CD4-positive, alpha-beta T cell treated with Interleukin-10 for 1 hour (primary cell): ENCODE measurements at regions not wholly inside any gene's neighbourhood (a gene's known extent, or its start where the extent isn't known, plus 50 kb on each side); places are given as distances from the start of the nearest gene placed in this dataset.
"Not testable (repeated sequence)": the region's sequence is repeated elsewhere in the genome, so short reads cannot be mapped to it uniquely, and the experiment has no call there.

Source experiments
- DNase-seq: peaks from one replicate; pipeline ENCODE4 v3.0.0-alpha.2; 2020

DNA sequence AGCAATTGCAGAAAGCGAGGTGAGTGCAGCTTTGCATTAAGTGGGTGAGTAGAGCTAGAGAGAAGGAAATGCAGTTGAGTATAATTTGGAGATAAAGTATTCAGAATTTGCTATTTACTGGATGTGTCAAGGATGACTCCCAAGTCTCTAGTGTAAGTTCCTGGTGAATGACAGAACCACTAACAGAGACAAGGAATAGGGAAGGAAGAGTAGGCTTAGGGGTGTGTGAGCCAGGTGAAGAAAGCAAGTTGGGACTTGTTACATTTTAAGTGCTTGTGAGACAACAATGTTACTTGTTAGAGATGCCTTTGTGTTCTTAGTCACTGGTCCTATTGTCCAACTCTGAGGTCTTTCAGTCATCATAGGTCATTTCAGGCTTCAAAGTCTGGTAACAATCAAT, 70.8 kb downstream of the TBC1D26 start:
- DNase-seq = not testable (repeated sequence)

DNA sequence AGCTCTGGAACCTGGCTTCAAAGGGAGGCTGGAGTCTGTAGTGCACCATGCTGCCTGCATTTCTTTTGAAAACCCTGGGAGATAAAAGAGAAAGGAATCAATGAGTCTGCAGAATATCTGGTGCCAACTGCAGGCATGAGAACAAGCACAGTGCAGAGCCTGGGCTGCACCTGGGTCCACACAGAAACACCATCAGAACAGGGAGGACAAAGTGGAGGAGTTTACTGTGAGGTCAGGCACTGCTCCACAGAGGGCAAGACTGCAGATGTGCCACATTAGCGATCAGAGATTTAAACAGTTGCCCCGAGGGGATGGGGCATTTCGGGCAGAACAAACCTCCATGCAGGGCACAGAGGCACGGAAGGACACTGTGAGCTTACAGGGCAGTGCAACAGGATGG, 74.7 kb downstream of the TBC1D26 start:
- not testable (repeated sequence) for DNase-seq

DNA sequence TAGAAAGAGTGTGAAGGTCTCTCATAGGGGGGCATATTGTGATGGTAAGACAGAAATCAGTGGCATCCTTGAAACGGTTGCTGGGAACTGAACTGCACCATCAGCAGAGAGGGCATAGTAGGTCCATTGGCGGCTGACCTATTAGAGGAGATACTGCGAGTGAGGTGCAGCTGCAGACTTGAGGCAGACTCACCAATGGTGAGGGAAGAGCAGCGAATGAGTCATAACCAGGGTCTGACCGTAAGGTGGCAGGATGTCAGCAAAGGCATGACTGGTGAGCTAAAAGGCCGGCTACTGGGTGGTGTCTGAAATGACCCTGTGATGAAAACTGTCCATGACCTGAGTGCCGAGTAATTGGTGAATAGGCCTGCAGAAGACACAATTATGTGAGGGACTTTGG, 81.3 kb downstream of the TBC1D26 start:
- DNase-seq = not testable (repeated sequence)

DNA sequence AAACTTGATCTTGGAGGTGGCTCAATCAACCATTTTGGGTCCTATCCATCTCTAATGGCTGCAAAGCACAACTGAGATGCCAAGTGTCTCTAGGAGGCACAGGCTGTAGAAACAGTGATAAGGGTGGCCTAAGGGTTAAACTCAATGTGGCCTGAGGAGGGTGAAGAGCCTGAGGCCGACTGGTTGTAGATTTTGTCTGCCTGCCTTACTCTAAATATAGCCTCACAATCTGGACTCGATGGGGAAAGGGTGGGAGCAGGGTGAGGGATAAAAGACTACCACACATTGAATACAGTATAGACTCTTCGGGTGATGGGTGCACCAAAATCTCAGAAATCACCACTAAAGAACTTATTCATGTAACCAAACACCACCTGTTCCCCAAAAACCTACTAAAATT, 81.9 kb downstream of the TBC1D26 start:
- not testable (repeated sequence) for DNase-seq

DNA sequence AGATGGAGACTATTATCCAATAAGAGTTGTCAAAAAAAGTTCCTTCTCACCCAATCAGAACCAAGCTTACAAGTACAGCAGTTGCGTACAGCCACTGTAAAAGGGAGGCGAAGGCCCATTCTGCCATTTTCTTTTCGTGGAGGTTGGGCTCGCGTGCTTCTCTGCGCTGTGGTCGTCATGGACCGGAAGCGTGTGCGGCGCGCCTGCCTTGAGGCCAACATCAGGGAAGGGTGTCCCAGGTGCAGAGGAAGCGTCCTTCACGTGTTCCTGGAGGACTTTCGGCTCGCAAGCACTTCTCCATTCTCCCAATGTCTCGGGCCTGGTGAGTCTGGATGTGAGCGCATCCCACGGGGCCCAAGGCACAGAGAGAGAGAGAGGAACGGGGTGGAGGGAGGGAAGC, 85.8 kb downstream of the TBC1D26 start:
- DNase-seq = not testable (repeated sequence)

DNA sequence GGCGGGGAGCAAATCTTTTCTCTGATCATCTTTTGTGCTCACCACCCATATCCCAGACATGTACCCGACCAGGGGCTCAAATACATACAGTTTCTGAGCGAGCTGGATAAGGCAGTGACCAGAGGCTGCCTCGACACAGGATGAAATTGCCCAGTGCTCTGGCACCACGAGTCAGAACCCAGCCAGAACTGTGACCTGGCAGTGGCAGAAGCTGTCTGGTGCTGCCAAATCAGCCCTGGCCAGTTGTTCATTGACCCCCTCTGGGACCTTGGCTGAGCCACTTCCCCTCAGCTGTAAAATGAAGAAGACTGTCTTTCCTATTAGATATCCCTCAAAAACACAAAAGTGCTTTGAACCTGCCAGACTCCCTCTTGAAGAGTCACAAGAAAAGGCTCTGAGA, 90.2 kb downstream of the TBC1D26 start:
- not testable (repeated sequence) for DNase-seq

DNA sequence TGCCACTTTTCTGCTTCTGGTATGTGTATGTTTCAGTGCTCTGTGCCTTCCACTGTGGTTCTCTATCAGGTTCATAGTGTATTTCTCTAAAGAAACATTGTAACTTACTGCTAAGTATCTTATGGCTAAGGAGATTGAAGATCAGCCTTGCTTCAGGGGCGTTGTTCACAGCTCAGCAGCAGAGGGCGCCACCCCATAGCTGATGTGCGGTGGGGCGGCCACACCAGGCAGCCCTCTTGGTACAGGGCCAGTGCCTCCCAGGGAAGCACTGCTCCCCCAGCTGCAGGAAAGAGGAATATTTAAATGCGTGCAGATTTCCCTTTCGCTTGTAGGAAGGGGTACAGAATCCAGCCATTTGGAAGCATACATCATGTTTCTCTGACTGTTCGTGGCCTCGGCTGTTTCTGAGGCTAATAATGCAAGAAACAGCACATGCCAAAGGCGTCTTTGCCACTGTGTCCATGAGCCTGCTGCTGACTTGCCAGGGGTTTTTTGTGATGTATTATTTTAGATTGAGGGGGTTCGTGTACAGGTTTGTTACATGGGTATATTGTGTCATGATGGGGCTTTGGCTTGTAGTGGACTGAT, 96.7 kb downstream of the TBC1D26 start:
- peak; percentile 70 for DNase-seq

DNA sequence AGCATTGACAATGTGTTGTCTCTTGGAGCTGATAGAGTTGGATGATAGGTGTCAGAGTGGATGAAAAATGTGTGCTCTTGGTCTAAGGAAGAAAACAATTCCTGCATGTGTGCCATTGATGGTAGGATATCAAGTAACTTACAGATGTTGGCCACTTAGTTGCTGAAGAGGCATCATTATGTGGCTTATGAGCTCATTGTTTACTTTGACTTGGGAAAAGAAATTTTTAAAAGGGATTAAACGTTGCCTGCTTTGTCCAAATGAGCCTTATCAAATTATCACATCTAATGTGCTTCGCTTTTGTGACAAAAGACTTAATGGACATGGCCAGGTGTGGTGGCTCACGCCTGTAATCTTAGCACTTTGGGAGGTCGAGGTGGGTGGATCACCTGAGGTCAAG, 98.1 kb downstream of the TBC1D26 start:
- not testable (repeated sequence) for DNase-seq

DNA sequence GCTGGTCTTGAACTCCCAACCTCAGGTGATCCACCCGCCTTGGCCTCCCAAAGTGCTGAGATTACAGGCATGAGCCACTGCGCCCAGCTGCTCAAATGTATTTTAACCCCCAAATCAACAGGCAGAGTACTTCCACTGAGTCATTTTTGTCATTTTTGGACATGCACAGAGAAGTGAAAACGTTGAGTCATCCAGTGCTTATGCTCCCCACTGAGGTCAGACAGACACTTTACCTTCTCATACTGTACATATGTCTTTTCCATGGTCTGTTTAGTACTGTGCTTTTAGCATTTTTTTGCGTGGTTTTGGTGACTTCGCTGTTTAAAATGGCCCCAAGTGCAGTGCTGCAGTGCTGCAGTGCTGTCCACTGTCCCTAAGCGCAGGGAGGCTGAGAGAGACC, 99.1 kb downstream of the TBC1D26 start:
- not testable (repeated sequence) for DNase-seq

DNA sequence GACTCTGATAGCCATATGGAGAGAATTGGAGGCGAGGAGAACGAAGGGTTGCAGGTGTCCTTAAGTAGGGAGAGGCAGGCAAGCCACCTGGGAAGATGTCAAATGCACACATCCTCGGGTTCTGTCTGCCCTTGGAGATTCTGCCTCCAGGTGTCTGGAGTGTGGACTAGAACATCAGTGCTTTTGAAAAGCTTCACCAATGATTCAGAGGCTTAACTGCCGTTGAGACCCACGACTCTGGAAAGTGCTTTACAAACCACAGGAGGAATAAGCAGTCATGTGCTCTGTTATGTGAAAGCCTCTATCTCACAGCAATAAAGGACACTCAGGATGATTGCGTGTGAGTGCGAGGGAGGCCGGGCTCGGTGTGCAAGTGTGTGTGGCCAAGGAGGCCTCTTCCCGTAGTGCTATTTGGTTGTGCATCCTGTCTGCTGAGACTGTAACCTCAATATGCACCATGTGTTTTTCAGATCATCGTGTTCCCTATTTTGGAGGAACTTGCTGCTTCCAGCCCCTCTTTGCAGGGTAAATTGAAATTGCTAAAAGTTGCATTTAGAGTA, 100.9 kb downstream of the TBC1D26 start:
- DNase-seq = not testable (repeated sequence)

DNA sequence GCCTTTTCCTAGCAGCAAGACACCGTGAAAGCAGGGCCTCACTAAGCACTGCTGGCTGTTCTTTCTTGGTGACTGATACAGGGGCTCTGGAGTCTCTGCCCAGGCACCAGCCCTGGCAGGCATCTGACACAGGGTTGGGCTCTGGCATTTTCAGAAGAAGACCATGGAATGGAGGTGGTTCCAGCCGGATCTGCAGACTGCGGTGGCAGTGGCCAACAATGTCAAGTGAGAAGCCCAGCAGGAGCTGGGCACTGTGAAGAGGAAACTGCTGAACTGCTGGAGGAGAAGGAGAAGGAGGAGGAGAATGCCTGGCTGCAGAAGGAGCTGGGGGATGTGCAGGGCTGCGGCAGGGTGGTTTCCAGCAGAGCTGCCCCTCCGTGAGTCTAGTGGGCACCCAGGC, 101.8 kb downstream of the TBC1D26 start:
- DNase-seq = not testable (repeated sequence)

DNA sequence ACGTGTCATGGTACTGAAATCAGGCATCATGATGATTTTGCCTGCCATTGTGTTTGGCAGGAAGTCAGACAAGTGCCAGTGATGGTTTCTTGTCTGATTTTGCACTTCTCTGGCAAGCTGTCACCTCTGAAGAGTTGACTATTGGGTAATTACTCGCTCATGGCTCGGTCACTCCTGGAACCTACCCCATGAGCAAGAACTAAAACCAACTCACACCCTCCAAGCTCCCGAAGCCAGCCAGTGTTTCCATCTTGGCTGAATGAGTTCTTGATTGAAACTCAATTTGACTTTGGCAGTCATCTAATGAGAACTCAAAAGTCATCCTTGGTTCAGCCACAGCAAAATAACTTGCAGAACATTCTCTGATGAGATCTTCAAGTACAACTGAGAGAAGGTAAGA, 103.4 kb downstream of the TBC1D26 start:
- DNase-seq = not testable (repeated sequence)

DNA sequence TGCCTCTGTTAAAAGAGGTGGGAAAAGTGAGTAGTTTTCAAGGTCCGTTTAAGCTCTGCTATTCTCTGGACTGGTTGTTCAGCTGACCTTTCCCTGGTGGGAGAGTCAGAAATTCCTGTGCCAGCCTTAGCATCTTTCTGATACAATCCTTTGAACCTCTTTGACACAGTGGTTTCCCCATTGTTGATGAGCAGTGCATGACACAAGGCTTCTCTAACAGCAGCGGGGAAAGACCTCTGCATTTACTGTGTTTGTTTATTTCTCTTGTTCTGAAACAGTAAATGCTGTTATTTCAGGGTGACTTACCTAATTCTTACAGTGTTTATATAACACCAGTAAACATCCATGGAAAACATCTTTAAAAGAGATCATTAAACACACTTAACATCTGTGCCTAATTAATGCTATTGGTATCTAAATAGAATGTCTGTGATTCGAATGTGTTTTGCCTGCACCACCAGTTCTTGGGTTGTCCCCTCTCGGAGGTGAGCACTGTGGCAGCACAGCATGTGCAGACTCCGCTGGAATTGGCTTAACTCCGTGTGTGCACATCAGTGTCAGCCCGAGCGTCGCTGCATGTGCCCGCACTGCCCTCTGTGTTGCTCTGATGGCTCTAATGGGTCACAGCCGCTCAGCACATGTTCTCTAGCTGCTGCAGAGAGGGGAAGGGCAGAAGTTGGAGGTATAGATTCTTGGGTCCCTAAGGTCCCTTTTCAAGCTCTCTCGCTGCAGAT, 104.3 kb downstream of the TBC1D26 start:
- DNase-seq = not testable (repeated sequence)

DNA sequence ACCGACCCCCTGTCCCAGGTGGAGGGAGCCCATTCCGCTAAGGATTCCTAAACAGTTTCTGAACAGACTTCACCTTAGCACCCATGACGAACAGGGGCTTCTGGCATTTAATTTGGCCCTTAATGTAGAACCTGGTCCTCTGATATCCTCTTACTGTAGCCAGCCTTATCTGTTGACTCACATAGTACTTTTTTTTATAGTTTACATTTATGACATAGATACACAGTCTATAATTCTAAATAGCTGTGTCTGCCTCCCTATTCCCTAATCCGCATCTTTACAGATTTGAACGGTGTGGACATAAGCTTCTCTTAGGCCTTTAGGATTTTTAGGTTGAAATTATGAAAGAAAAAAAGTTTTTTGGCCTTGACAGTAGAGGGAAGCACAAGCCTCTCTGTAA, 104.9 kb downstream of the TBC1D26 start:
- DNase-seq = not testable (repeated sequence)

DNA sequence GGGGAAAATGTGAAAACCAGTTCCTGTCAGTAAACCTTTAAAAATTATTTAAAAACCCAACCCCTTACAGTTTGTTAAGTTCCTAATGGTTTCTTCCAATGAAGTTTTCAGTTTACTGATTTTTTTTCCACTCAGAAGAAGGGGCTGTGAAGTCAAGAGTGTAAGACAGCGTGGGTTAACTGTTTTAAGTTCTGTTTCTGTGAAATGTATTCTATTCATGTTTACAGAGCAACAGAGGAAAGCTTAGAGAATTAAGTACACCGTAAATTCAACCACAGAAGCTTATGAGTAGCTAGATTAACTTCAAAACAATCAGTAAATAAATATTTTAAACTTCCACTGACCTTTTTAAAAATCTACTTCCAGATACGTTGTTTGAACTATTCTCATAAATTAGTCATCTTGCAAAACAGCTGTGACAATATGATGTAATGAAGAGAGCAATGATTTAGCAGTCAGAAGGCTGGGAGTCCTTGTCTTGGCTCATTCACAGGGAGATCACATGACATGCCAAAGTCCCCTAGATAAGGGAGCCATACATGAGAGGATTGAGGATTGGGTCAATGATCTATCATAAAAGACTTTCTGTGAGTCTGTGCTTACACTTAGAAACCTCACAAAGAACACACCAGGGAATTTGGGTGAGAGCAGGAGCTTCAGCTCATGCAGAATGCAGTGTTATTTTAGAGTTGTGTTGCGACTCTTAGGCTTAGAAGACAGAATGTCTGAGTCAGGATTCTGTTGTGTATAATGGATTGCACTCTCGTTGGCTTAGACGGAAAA, 97.3 kb upstream of the ADORA2B start:
- DNase-seq = not testable (repeated sequence)

DNA sequence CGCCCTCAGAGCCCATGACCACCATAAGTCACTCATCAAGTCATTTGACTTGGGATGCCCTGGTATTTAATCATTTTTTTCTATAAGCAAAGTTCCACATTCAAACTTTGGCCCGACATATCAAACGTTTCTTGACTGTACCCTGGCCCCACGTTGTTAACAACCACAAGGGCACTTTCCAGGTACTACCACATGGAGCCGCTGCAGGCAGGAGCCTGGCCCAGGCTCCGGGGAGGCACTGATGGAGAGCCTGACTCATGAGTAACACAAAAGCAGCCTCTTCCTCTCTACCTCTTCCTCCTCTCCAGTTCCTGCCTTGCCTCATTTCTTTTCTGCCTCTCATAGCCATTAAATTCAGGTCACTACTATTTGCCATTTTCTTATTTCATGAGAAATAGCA, 95.9 kb upstream of the ADORA2B start:
- peak; percentile 47 for DNase-seq

DNA sequence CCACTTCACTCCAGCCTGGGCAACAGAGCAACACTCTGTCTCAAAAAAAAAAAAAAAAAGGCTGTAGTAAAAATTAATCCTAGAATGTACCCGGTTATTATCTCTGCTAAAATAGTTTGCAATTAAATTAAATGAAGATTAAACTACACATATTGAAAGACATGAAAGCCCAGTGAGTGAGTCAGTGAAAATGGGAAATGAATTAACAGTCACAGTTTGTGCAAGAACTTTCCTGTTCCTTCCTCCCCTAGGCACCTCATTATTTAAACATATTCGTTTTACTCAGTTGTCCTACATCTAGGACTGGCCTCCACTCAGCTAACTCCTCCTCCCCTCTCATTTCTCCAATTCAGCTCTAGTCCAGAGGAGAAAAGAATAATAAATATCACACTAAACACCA, 94.9 kb upstream of the ADORA2B start:
- not testable (repeated sequence) for DNase-seq

DNA sequence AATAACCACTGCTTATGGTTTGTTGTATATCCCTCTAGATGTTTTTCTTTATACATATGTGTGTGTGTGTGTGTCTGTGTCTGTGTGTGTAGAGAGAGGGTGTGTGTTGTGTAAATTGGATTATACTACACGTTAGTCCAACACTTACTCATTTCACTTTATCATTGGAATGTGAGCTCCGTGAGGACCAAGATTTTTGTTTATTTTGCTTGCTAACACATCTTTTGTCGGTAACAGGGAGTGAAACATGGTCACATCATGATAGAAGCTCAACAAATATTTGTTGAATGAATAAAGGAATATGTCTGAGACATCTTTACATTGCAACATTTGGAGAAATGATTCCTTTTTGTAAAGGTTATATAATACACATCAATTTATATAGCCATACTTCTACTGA, 94.2 kb upstream of the ADORA2B start:
- not testable (repeated sequence) for DNase-seq

DNA sequence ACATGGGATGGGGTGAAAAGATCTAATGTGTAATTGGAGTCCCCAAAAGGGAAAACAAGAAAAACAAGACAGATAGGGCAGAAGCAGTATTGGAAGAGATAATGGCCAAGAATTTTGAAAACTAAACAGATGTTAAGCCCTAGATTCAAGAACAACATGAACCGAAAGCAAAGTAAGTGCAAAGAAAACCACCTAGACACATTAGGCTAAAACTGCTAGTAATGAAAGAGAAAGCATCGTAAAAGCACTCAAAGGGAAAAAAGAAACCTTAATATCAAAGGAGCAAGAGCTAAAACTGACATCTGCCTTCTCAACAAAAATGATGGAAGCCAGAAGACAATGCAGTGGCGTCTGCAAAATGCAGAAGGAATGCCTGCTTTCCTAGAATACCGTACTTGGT, 92.1 kb upstream of the ADORA2B start:
- not testable (repeated sequence) for DNase-seq

DNA sequence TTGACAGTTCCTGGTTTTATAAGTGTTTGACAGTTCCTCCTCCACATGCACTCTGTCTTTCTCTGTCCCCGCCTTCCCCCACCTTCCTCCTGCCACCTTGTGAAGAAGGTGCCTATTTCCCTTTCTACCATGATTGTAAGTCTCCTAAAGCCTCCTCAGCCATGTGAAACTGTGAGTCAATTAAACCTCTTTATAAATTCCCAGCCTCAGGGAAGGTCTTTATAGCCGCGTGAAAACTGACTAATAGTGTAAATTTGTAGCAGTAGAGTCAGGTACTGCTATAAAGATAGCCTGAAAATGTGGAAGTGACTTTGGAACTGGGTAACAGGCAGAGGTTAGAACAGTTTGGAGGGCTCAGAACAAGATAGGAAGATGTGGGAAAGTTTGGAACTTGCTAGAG, 88.7 kb upstream of the ADORA2B start:
- not testable (repeated sequence) for DNase-seq

DNA sequence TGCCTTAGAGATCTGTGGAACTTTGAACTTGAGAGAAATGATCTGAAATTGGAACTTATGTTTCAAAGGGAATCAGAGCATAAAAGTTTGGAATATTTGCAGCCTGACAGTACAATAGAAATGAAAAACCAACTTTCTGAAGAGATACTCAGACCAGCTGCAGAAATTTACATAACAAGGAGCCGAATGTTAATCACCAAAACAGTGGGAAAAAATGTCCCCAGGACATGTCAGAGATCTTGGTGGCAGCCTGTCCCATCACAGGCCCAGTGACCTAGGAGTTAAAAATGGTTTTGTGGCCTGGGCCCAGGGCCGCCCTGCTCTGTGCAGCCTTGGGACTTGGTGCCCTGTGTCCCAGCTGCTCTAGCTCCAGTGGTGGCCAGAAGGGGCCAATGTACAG, 88.2 kb upstream of the ADORA2B start:
- DNase-seq = not testable (repeated sequence)

DNA sequence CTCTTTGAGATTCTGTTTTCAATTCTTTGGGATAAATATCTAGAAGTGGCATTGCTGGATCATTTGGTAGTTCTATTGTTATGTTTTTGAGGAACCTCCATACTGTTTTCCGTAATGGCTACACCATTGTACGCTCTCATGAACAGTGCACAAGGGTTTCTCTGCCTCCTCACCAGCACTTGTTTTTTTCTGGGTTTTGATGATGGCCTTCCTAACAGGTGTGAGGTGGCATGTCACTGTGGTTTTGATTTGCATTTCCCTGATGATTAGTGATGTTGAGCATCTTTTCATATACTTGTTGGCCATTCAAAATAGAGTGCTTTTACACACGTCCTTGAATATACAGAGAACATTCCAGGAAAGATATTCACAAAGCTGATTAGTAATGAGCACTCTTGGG, 86.8 kb upstream of the ADORA2B start:
- not testable (repeated sequence) for DNase-seq

DNA sequence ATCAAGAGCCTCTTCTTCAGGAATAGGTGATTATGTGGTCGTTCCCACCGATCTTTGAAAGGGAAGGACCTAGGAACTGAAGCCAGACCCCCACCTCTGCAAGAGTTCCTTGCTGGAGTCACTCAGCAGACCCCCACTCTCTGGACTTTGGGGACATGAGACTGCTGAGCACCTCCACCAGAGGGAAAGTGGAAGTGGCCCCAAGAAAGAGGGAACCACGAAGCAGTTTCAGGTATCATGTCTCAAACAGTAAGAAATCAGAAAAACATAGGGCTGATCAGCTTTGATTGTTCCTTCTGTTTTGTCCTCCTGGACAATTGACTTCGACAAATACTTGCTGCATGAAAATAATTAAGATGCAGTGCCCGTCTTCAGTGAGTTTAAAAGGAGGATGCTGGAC, 84.2 kb upstream of the ADORA2B start:
- DNase-seq = not testable (repeated sequence)
